GM21381 (cell line): ENCODE measurements at regions not wholly inside any gene's neighbourhood (a gene's known extent, or its start where the extent isn't known, plus 50 kb on each side); places are given as distances from the start of the nearest gene placed in this dataset.
"Not testable (repeated sequence)": the region's sequence is repeated elsewhere in the genome, so short reads cannot be mapped to it uniquely, and the experiment has no call there.

Experiments
- ATAC-seq: cut with Tn5 transposase; IDR thresholded peaks from one replicate; pipeline ENCODE4 v1.9.1; 2021; ENCODE audit warnings: mild to moderate bottlenecking, moderate library complexity; ENCODE audit not compliant: unreplicated experiment

DNA sequence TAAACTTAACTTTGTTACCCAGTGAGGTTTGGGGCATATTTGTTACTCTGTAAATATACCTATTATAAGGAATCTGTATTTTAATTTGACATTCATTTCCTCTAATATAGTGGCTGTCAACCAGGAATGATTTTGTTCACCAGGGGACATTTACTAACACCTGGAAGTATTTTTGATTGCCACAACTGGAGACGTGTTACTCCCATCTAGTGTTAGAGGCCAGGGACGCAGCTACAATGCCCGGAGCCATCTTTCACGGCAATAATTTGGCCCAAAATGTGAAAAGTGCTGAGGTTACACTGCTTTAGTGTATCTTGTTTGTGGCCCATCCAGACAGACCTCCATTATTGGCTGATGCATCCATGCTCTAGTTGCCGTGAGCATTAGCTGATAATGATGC, 881.3 kb upstream of the ATXN7L3B start:
- ATAC-seq = no peak

DNA sequence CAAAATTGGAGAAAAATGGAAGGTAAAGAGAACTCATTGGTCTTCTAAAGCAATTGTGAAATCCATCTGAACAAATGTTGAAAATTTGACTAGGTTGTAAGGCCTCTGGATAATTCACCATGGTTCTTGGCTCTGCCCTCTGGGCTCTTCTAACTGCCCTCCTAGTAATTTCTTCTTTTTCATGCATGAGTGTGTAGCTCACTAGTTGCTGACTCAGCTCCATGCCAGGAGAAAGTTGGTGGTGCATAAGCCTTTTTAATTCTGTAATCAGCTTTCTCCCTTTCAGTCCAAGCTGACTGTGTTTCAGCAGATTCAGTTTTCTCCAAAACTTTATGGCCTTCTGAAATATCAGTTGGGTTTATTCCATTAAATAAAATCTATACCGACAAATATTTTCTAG, 877.8 kb upstream of the ATXN7L3B start:
- ATAC-seq = no peak

DNA sequence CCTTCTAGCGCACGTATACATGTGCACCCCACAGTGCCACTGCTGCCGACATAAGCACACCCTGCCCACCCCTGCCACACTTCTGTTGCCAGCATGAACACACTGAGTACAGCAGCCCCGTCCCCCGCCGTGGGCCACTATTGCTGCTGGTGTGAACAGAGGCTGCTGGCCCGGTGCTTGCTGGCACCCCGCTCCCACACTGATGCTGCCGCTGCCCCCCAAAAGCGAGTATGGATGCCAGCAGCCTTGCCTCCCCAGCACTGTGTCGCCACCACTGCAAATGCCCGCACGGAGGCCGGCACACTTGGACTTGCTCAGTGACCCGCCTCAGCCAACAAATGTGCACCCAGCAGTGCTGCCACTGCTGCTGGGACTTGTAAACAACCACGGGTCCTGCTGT, 872.4 kb upstream of the ATXN7L3B start:
- ATAC-seq = no peak

DNA sequence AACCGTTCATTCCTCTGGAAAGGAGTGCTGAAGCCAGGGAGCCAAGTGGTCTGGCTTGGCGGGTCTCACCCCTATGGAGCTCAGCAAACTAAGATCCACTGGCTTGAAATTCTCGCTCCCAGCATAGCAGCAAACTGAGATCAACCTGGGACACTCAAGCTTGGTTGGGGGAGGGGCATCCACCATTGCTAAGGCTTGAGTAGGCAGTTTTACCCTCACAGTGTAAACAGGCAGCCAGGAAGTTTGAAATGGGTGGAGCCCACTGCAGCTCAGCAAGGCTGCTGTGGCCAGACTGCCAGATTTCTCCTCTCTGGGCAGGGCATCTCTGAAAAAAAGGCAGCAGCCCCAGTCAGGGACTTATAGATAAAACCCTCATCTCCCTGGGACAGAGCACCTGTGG, 866.1 kb upstream of the ATXN7L3B start:
- not testable (repeated sequence) for ATAC-seq

DNA sequence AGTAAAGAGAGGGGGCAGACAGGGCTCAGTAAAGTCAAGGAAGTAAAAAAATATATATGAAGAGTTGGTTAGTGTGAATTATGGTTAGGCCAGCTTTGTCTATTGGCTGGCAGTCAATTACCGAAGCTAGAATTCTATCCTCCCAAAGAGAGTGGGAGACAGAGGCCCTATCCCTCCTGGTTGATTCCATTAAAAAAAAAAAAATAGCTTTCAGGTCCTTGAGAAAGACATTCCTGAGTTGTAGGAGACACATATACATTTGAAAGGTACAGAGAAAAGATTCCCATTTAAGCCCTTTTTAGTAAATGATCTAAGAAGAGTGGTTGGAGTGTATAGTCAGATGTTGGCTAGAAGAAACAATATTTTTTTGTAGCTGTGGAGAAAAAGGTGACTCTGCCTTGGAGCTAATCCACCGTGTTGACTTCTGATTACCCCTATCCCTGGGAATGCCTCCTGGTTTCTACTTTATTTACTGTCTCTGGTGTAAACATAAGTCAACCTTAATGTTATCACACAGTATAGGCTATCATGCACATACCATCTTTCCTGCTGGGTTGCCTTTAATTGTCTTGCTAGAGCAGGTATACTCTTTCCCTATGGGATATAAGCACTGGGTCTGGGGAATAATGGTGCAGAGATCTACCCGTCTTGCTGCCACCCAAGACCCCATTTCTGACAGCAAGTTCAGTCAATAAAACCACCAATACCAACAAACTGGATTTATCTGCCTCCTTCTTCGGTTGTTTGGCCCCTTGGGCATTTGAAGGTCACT, 859.9 kb upstream of the ATXN7L3B start:
- ATAC-seq = no peak

DNA sequence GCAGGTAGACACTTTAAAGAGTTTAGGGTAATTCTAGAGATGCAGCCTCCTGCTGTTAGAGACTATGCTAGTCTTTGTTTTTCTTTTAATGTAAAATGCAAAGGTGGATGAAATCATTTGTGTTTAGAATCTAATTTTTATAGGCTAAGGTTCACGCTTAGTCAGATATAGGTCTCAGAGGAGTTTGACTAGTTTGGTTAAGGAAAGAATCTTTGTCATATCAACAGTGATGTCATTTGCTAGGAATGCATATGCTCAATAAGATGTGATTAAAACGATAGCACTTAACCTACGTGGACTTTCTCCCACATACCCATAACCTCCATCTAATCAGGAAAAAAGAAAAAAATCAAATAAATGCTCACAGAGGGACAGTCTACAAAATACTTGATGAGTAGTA, 859.3 kb upstream of the ATXN7L3B start:
- ATAC-seq = no peak

DNA sequence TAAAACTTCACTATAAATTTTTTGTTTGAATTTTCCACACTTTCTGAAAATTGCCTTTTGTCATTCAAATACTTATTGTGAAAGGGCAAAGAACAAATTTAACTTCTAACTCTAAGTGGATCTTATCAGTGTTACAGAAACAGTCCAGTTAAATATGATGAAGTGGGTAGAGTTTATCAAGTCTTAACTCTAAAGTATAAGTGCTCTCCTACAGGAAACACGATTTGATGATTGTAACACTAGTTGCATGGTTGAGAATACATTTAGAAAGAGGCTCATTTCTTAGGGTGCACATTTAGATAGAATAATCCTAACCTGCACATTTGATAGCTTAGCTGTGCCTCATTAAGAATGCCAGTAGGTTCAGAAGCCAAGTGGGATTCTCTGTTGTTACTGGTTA, 838.3 kb upstream of the ATXN7L3B start:
- ATAC-seq = no peak

DNA sequence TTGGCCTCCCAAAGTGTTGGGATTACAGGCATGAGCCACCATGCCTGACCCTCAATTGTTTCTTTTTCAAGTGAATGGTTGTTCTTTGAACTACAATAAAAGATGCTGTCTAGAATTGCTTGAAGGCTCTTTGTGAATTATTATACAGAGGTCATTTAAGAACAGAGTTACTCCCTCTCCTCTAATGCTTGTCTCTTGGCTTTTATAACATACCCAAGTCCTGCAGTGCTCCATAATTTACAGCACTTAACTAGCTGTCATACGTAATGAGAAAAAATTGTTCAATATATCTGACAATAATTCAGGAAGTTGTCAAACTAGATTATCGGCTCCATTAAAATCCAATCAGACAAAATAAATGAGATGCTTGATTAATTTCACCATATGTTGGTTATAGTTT, 823.0 kb upstream of the ATXN7L3B start:
- no peak for ATAC-seq

DNA sequence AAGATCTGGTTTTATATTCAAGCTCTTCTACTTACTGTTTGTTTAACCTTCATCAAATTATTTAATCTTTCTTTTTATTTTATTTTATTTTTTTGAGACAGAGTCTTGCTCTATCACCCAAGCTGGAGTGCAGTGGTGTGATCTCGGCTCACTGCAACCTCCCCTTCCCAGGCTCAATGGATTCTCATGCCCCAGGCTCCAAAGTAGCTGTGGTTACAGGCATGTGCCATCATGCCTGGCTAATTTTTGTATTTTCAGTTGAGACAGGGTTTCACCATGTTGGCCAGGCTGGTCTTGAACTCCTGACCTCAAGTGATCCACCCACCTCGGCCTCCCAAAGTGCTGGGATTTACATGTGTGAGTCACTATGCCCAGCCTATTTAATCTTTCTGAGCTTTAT, 821.5 kb upstream of the ATXN7L3B start:
- ATAC-seq = not testable (repeated sequence)

DNA sequence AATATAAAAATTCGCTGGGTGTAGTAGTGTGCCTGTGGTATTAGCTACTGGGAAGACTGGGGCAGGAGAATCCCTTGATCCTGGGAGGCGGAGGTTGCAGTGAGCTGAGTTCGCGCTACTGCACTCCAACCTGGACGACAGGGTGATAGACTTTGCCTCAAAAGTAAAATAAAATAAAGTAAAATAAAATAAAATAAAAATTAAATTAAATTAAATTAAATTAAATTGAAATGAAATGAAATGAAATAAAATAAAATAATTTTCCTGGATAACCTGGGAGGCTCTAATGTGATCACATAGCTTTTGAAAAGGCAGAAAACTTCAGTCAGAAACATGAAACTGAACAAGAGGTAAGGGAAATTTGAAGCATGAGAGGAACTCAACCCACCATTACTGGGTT, 818.4 kb upstream of the ATXN7L3B start:
- no peak for ATAC-seq

DNA sequence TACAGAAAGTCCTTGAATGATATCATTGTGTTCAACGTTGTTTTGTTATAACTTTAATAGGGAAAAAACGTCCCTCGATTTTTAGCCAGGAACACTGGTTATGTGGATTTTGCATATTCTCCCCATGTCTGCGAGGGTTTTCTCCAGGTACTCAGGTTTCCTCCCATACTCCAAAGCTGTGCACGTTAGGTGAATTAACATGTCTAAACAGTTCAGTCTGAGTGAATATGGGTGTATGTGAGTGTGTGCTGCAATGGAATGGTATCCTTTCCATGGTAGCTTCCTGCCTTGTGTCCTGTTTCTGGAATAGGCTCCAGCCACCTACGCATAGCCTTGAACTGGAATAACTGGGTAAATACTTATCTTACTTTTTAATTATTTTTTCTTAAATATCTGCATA, 810.8 kb upstream of the ATXN7L3B start:
- ATAC-seq = no peak

DNA sequence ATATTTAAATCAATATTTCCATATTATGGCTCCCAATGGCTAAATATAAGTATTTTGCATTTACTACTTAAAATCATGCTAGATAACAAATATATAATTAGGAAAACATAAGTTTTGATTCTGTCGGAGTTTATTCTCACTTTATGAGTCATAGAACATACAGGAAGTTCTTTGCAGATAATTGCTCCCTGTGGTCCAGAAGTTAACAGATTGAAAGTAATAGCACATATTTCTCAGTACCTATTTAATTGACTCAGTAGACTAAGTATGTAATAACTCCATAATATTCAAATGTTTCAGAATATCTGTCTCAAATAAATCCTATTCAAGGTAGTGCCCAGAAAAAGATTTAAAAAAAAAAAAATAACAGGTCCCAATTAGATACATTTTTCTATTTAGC, 806.0 kb upstream of the ATXN7L3B start:
- no peak for ATAC-seq

DNA sequence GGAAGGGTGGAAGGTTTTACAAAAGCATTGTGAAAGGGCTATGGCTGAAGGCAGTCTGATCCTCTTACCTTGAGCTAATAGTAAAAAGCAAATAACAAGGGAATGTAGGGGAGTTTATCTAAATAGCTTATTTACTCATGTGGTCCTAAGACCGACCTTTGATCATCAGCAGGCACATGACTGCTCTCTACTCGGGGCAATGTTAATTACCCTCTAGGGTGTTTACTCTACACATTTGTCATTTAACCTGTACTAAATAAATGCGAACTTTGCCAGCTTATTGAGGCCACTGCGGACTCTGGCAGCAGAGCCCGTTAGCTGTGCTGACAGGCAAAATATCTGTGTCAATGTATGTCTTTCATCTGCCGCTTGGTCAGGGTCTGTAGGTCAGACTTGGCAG, 768.3 kb upstream of the ATXN7L3B start:
- no peak for ATAC-seq

DNA sequence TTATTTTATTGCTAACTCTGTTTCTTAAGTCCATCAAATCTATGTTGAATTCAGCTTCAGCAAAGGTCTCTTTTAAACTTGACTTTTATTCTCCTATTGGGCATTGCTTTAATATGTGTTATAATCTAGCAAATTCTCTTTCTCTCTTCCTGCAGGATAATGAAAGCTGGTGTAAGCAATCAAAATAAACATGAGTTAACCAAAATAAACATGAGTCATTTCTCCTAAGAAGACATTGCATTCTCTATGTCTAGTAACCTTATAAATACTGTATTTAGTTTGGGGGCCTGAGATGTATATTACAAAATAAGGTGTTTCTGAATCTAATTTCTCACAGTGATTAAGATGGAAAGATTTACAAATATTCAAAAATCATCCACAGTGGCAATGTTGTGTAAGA, 739.1 kb upstream of the ATXN7L3B start:
- ATAC-seq = no peak

DNA sequence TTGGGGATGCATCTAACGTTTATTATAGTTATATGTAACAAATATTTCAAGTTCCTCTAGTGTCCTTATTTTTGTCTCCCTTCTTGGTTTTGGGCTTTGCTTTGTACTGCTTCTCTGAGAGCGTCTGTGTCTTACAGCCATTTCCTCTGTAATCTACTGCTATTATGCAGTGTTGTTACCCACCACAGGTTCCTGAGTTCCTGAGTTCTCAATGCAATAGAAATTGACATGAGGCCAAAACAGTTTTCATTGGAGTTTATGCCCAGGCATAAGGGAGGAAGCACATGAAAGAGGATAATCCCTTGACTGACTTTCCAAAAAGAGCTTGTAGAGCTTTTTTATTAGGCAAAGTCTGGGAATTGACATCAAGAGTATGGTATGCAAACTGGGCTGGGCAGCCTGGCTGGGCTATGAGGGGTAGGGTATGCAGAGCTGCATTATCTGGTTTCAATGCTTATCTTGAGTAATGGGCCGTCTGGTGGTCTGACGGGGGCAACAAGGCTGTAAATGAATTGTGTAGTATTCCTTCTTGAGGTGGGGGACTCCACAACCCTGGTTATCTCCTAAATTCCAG, 722.5 kb upstream of the ATXN7L3B start:
- ATAC-seq = no peak

DNA sequence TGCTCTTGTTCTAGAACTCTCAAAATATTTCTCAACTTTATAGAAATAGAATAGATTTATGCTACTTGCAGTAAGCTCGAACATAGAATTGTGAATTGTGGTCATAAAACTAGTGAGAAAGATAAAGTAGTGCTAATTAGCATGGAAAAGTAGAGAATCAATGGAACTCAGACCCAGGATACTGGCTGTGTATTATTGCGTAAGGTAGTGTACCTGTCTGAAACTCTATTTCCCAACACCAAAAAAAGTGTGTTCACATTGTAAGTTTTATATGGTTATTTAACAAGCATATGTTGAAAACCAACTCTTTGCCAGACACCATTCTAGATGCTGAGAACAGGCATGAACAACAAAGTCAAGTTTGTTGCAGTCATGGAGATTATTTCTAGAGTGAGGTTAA, 720.5 kb upstream of the ATXN7L3B start:
- ATAC-seq = no peak

DNA sequence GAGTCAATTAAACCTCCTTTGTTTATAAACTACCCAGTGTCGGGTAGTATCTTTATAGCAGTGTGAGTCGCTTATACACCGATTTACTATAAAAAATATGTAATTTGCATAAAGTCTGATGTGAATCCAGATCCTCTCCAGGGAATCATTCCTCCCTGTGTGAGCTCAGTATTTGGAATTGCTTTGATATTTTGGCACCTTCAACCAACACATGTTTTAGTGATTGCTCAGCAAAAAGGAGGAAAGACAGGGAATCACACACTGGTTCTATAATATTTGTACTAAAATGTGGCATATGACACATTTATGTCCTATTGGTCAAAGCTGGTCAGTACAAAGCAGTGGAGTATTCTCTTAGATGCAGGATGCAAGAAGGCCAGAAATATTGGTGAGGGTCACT, 703.9 kb upstream of the ATXN7L3B start:
- no peak for ATAC-seq

DNA sequence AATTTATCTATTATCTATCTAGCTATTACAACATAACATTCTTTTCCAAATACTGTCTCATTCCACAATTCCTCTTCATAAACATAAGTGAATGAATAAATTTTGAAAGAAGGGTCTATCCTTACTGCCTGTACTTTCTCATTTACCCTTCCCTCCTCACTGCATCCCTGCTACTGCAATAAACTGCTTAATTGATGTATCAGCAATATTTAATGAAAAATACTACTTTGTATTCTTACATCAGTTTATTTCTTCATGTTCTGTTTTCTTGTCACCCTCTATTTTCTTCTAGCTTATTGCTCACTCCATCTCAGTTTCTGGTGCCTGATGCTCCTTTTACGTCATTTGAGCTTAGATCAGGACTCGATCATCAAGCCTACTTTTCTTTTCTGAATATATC, 695.7 kb upstream of the ATXN7L3B start:
- no peak for ATAC-seq

DNA sequence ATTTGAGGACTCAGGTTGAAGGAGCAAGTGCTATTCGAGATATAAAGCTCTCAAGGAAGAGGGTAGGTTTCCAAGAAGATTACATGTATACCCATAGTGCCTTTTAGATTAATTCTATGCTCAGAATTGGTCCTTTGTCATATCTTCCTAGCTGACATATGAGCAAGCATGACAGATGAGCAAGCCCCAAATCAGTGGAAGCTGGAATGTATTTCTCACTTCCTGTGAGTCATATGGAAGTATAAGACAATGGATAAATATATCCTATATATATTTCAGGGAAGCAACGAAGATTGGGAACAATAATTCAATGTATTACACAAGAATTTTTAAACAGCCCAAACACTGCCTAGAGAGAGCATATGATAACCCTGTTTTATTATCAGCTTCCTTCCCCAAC, 674.1 kb upstream of the ATXN7L3B start:
- ATAC-seq = no peak

DNA sequence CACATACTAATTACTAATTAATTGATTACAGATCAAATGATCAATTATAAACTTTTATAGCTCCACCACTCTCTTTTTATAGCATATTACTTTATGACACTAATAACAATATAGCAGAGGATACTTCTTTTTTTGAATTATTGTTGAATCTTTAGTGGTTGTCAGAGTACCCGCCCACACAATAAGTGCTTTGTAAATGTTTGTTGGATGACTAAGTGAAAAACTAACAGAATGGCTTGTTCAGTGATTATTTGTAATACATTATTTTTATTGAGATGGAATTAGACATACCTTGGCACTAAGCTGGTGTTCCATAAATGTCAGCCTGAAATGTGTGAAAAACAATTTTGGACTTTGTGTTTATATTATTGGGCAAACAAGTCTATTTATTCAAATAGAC, 670.5 kb upstream of the ATXN7L3B start:
- ATAC-seq = no peak

DNA sequence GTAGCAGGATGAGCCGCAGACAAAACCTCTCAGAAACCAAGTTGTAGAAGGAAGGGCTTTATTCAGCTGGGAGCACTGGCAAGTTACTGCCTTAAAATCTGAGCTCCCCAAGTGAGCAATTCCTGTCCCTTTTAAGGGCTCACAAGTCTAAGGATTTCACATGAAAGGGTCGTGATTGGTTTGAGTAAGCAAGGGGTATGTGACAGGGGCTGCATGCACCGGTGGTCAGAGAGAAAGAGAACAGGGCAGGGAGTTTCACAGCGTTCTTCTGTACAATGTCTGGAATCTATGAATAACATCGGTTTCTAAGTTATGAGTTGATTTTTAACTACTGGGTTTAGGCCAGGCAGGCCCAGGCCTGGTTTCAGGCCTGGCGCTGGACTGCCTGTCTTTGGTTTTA, 660.3 kb upstream of the ATXN7L3B start:
- ATAC-seq = not testable (repeated sequence)

DNA sequence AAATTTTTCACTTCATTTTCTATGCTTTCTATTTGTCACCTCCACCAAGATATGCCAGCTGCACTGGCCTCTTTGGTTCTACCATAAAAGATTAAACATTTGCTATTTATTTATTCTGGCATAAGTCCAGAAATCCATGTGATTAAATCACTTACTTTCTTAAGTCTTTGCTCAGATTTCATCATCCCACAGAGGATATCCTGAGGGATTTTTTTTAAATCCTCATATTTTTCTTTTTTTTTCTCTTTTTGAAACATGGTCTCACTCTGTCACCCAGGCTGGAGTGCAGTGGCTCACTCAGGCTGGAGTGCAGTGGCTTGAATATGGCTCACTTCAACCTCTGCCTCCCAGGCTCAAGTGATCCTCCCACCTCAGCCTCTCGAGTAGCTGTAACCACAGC, 645.4 kb upstream of the ATXN7L3B start:
- ATAC-seq = no peak

DNA sequence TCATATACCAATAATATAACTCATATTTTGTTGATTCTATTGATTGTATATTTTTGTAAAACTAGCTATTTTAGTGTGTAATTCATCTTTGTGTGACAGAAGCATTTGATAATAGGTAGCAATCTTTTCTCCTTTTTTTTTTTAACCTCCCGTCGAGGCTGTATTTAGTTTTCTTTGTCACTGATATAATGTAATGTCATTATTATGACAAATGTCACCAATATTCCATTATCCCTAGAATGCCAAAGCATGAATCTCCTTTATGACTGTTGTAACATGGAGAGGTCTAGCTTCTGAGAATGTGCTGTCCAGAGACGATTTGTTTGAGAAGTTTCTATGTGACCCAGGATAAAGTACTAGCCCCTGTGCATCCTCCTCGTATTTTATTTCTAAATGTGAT, 639.0 kb upstream of the ATXN7L3B start:
- no peak for ATAC-seq
